ENCODE measurements at regions not wholly inside any gene's neighbourhood (a gene's known extent, or its start where the extent isn't known, plus 50 kb on each side); places are given as distances from the start of the nearest gene placed in this dataset.

DNA sequence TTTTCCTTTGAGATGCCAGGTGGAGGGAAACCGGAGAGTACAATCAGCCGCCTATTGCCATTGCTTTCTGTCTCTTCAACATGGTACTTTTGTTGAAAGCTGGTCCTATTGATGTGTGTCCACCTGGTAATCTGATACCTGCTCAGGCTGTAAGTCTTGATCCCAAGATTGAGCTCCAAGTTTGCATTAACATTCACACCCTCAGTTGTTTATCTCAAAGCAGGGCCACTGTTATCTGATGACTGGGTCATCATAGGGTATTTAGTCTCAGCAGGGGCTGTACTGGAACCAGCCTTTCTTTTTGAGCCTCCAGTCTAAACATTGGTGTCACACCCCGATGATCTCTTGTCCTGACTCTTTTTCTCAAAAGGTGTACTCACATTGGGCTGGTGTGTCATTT lies 370.3 kb upstream of the TOM1L1 start:
- no peak for DNase-seq (ENCODE audit: extremely low spot score)
- no peak for TF ChIP-seq CTCF (IDR thresholded peaks at IDR 0.05; ENCODE audit: control extremely low read depth, extremely low read depth, low read depth, missing control alignments)
- ChIA-PET POLR2A (no interaction called here), CTCF (interaction anchor here (1.0 kb wide), 1 partner anchor 170 kb away, joined by 3 read pairs; no protein-coding TSS in a partner anchor)

DNA sequence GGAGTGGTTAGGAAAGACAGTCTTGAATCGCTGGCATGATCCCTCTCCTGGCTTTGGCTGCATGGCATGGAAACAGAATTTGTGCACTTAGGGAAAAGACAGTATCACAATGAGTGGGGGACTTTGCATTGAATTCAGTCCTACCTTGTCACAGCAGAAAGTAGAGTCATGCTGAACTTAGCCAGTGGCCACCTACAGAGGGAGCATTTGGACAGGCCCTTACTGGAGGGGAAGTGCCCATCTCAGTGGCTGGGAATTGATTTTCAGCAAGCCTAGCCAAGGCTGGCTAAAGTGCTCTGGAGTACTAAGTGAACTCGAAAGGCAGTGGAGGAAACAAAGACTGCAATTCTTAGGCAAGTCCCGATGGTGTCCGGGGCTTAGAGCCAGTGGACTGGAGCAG lies 364.3 kb upstream of the TOM1L1 start:
- DNase-seq (ENCODE audit: extremely low spot score), result no peak
- ChIA-PET CTCF (no interaction called here), POLR2A (no interaction called here)
- TF ChIP-seq CTCF (IDR thresholded peaks at IDR 0.05; ENCODE audit: control extremely low read depth, extremely low read depth, low read depth, missing control alignments), result no peak

DNA sequence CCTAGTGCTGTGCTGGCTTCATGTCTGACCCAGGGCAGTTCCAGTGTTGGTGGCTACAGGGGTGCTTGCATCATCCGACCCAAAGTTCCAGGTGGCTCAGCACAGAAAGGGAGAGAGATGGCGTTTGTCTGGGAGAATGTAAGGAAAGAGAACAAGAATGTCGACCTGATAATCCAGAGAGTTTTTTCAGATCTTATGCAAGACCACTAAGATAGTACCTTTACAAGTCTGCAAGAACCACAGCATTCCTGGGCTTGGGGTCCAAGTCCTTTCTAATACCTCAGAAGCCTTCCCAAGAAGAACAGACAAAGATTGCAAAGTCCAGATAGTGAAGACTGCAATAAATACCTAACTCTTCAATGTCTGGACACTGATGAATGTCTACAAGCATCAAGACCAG lies 363.0 kb upstream of the TOM1L1 start:
- ChIA-PET CTCF (no interaction called here), POLR2A (no interaction called here)
- no peak for DNase-seq (ENCODE audit: extremely low spot score)
- no peak for TF ChIP-seq CTCF (IDR thresholded peaks at IDR 0.05; ENCODE audit: control extremely low read depth, extremely low read depth, low read depth, missing control alignments)

GRCh38 chr17:54544249-54544648 lies 356.4 kb upstream of the TOM1L1 start:
- TF ChIP-seq CTCF (IDR thresholded peaks at IDR 0.05; ENCODE audit: control extremely low read depth, extremely low read depth, low read depth, missing control alignments), result no peak
- POLR2A ChIA-PET, result no interaction called here
- CTCF ChIA-PET, result interaction anchor here (2.8 kb wide), 1 partner anchor 11 kb away, joined by 10 read pairs; no protein-coding TSS in a partner anchor
- no peak for DNase-seq (ENCODE audit: extremely low spot score)

DNA sequence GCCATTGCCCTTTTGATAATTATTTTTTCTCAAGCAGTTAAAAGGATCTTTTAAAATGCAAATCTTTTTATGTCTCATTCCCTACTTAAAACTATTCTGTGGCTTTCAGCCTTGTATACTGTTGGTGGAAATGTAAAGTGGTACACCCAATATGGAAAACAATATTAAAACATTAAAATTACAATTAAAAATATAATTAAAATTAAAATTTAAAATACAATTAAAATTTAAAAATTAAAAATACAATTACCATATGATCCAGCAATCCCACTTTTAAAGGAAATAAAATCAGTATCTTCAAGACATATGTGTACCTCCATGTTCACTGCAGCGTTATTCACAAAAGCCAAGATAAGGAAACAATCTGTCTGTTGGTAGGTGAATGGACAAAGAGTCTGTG lies 340.8 kb upstream of the TOM1L1 start:
- no peak for TF ChIP-seq CTCF (IDR thresholded peaks at IDR 0.05; ENCODE audit: control extremely low read depth, extremely low read depth, low read depth, missing control alignments)
- POLR2A ChIA-PET, result no interaction called here
- CTCF ChIA-PET, result no interaction called here
- DNase-seq (ENCODE audit: extremely low spot score), result no peak

GRCh38 chr17:54608634-54609155 lies 292.0 kb upstream of the TOM1L1 start:
- POLR2A ChIA-PET, result no interaction called here
- CTCF ChIA-PET, result interaction anchor here (1.3 to 1.6 kb wide), 2 partner anchors 10 to 11 kb away, joined by 3 to 4 read pairs; no protein-coding TSS in a partner anchor
- no peak for TF ChIP-seq CTCF (IDR thresholded peaks at IDR 0.05; ENCODE audit: control extremely low read depth, extremely low read depth, low read depth, missing control alignments)
- no peak for DNase-seq (ENCODE audit: extremely low spot score)

Data from GM10248 (cell line).